Body of pancreas (tissue), 4 donors: ENCODE measurements at regions not wholly inside any gene's neighbourhood (a gene's known extent, or its start where the extent isn't known, plus 50 kb on each side); places are given as distances from the start of the nearest gene placed in this dataset.

Experiments used
- ATAC-seq: fragments of 150-250 bp; one replicate; pipeline ENCODE4 v1.9.1; 2016
- DNase-seq, 4 donors: peaks; one replicate each; pipeline ENCODE4 v3.0.0-alpha.2; 2019
- H3K27ac ChIP-seq, 4 donors: fragments of 200-600 bp; sonication (generic); 1 replicate in 3 of 4; 2 replicates in 1 of 4; pipeline versions ENCODE4 v1.5.1 to v1.6.1; 2016 to 2019; ENCODE audit warnings: mild to moderate bottlenecking in 1 of 4, mixed read lengths in 1 of 4, moderate library complexity in 1 of 4
- H3K27me3 ChIP-seq, 2 donors: fragments of 200-600 bp; sonication (generic); one replicate each; pipeline ENCODE4 v1.6.0; 2016; ENCODE audit warnings: mild to moderate bottlenecking in 1 of 2
- H3K36me3 ChIP-seq, 2 donors: fragments of 200-600 bp; sonication (generic); replicated peaks in 1 of 2; 2 replicates each; pipeline ENCODE4 v1.5.1; 2016; ENCODE audit warnings: low read depth in 2 of 2; ENCODE audit not compliant: insufficient read depth in 1 of 2
- H3K4me1 ChIP-seq: fragments of 200-600 bp; sonication (generic); one replicate; pipeline ENCODE4 v1.6.0; 2016
- H3K4me3 ChIP-seq, 2 donors: fragments of 200-600 bp; sonication (generic); 1 replicate in 1 of 2; 2 replicates in 1 of 2; pipeline ENCODE4 v1.5.1; 2016 to 2019
- H3K9me3 ChIP-seq, 3 donors: fragments of 200-600 bp; sonication (generic); 1 replicate in 2 of 3; 2 replicates in 1 of 3; pipeline ENCODE4 v1.5.1; 2016
- CTCF ChIP-seq, 7 experiments: fragments of 450-650 bp in 4 of 7; fragments of 200-600 bp in 3 of 7; sonication (generic) in 3 of 7; IDR thresholded peaks; one replicate each; pipeline ENCODE4 v1.5.1; 2016 to 2019; ENCODE audit warnings: antibody characterized with exemption in 7 of 7
- POLR2A ChIP-seq, 3 donors: fragments of 450-650 bp; IDR thresholded peaks; one replicate each; pipeline ENCODE4 v1.6.1; 2016; ENCODE audit warnings: antibody characterized with exemption in 3 of 3, mild to moderate bottlenecking in 2 of 3
- WGBS, 2 donors: methylation state at CpG; one replicate each; pipeline ENCODE4 v1.1.5; 2017; 5-methylcytosine and 5-hydroxymethylcytosine counted together
- intact Hi-C: fragments of 100-400 bp; cut with DNase I; formaldehyde crosslinking; loops from one replicate; pipeline ENCODE4 v1.15.1; 2023

GRCh38 chr18:39624961-39625360, 2059.4 kb upstream of the CELF4 start:
- 54 to 56% methylated on average over 4 of the region's 4 CpGs for WGBS, 2 donors
- intact Hi-C loops, result no loop called here
- ATAC-seq, result no peak

GRCh38 chr18:39622431-39622830, 2056.8 kb upstream of the CELF4 start:
- Histone ChIP-seq H3K4me3 (no peak overlapping the region), H3K36me3 (no peaks in the 10 kb centered on the region), H3K9me3 (no peaks in the 10 kb centered on the region), H3K27ac (no peak overlapping the region), H3K4me1 (no peaks in the 10 kb centered on the region), H3K27me3 (no peaks in the 10 kb centered on the region)
- intact Hi-C loops, result no loop called here
- ATAC-seq (no peak), DNase-seq (no peak)
- WGBS, 2 donors, result 48 to 82% methylated on average over 1 of the region's 1 CpG
- no peak for TF ChIP-seq POLR2A (IDR thresholded peaks at IDR 0.05)

More at GRCh38 chr18:39624961-39625360, 2059.4 kb upstream of the CELF4 start:
- Histone ChIP-seq H3K36me3 (no peaks in the 10 kb centered on the region), H3K4me3 (no peak overlapping the region), H3K27ac (no peak overlapping the region), H3K4me1 (no peaks in the 10 kb centered on the region), H3K9me3 (no peaks in the 10 kb centered on the region), H3K27me3 (no peaks in the 10 kb centered on the region)
- no peak for TF ChIP-seq CTCF (IDR thresholded peaks at IDR 0.05)
- TF ChIP-seq POLR2A (IDR thresholded peaks at IDR 0.05), result no peak
- no peak for DNase-seq

GRCh38 chr18:39620551-39621168, 2055.1 kb upstream of the CELF4 start:
- Histone ChIP-seq H3K4me3 (no peak overlapping the region), H3K36me3 (no peaks in the 10 kb centered on the region), H3K9me3 (no peaks in the 10 kb centered on the region), H3K27ac (no peak overlapping the region), H3K27me3 (no peaks in the 10 kb centered on the region), H3K4me1 (no peaks in the 10 kb centered on the region)
- DNase-seq, result no peak
- intact Hi-C loops, result no loop called here
- WGBS, 2 donors, result 38 to 52% methylated on average over 2 of the region's 2 CpGs
- TF ChIP-seq CTCF (IDR thresholded peaks at IDR 0.05), result no peak
- TF ChIP-seq POLR2A (IDR thresholded peaks at IDR 0.05), result no peak
- ATAC-seq, result no peak

GRCh38 chr18:39618265-39619003, 2052.8 kb upstream of the CELF4 start:
- Histone ChIP-seq H3K9me3 (no peaks in the 10 kb centered on the region), H3K27ac (no peak overlapping the region), H3K36me3 (no peaks in the 10 kb centered on the region), H3K4me3 (no peak overlapping the region), H3K4me1 (no peaks in the 10 kb centered on the region), H3K27me3 (no peaks in the 10 kb centered on the region)
- ATAC-seq (no peak), DNase-seq (no peak)
- intact Hi-C loops, result no loop called here
- WGBS, 2 donors, result 93 to 96% methylated on average over 17 to 26 of the region's 33 CpGs
- TF ChIP-seq CTCF (IDR thresholded peaks at IDR 0.05), result no peak
- TF ChIP-seq POLR2A (IDR thresholded peaks at IDR 0.05), result no peak

DNA sequence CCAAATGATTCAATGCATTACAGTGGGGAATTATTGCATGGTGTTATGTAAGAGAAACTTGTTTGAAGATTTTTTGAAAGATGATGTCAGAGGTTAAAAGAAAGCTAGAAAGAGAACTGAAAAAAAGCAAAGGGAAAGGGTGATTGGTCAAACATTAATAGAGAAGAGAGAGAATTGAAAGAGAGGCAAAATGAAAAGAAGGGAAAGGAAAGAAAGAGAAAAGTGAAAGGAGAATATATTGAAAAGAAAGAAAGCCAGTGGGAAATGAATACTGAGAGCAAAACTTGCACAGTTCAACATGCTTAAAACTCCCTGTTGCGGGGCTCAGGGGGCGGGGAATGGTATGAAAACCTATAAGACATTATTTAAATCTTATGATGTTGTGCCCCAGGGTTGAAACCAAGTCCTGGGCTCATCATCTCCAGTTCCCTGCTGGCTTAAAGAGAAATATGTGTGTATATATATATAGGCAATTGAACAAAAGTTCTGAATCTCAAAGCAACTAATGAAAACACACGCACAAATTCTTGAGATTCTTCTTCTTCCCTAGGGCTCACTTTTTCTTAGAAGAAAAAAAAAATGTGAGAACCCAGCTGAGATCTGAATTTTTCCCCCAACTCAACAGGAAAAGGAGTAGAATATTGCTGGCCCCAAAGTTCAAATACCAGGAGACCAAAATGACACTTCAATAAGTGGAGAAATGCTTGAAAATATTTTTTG, 2045.9 kb upstream of the CELF4 start:
- H3K4me1 ChIP-seq, result no peaks in the 10 kb centered on the region
- DNase-seq (no peak), ATAC-seq (no peak)
- WGBS, 2 donors, result 71% methylated on average over 3 of the region's 3 CpGs
- TF ChIP-seq POLR2A (IDR thresholded peaks at IDR 0.05), result no peak
- no peak for TF ChIP-seq CTCF (IDR thresholded peaks at IDR 0.05)
- no peaks in the 10 kb centered on the region for H3K27me3 ChIP-seq
- H3K4me3 ChIP-seq, result no peak overlapping the region
- H3K27ac ChIP-seq, result no peak overlapping the region
- H3K9me3 ChIP-seq, result no peaks in the 10 kb centered on the region
- intact Hi-C loops, result no loop called here
- no peaks in the 10 kb centered on the region for H3K36me3 ChIP-seq
